B cell (primary cell): ENCODE measurements at regions not wholly inside any gene's neighbourhood (a gene's known extent, or its start where the extent isn't known, plus 50 kb on each side); places are given as distances from the start of the nearest gene placed in this dataset.

Experiments used
- ATAC-seq: fragments of 200-7000 bp; cut with Tn5 transposase; one replicate; pipeline ENCODE4 v1.10.0; 2021; ENCODE audit warnings: low read depth, mild to moderate bottlenecking, moderate number of reproducible peaks, moderate library complexity
- CTCF ChIA-PET: fragments of 350-600 bp; sonication (Branson Sonifier 250); formaldehyde crosslinking; loops from one replicate; lab custom pipeline; 2021; ENCODE audit warnings: antibody characterized with exemption, inconsistent platforms; lab: Charles Lee
- POLR2A ChIA-PET: fragments of 350-600 bp; sonication (Branson Sonifier 250); formaldehyde crosslinking; loops from one replicate; lab custom pipeline; 2021; ENCODE audit warnings: antibody characterized with exemption; lab: Charles Lee
- DNase-seq: peaks from one replicate; pipeline ENCODE4 v3.0.0; 2013
- H2AFZ ChIP-seq: 2 replicates; pipeline ENCODE4 v1.6.1; 2012; ENCODE audit warnings: mild to moderate bottlenecking, low read depth, low read length; ENCODE audit not compliant: insufficient read depth, poor library complexity, severe bottlenecking
- H3K27ac ChIP-seq, 2 donors: 1 replicate in 1 of 2; 2 replicates in 1 of 2; pipeline ENCODE4 v1.5.1; 2012 to 2013; ENCODE audit warnings: low read length in 2 of 2, mild to moderate bottlenecking in 2 of 2, moderate library complexity in 1 of 2
- H3K27me3 ChIP-seq, 4 experiments: fragments of 200-600 bp in 1 of 4; sonication (generic) in 1 of 4; replicated peaks in 1 of 4; 1 replicate in 2 of 4; 2 replicates in 2 of 4; pipeline versions ENCODE4 v1.6.1 to v1.7.0; 2013 to 2016; ENCODE audit warnings: low read length in 3 of 4, mild to moderate bottlenecking in 2 of 4, mixed read lengths in 1 of 4, moderate library complexity in 1 of 4; ENCODE audit not compliant: insufficient read depth in 4 of 4, control insufficient read depth in 3 of 4; ENCODE audit errors: control extremely low read depth in 1 of 4
- H3K36me3 ChIP-seq, 2 experiments: replicated peaks in 1 of 2; 1 replicate in 1 of 2; 2 replicates in 1 of 2; pipeline versions ENCODE4 v1.6.1 to v1.7.1; 2013; ENCODE audit warnings: low read length in 1 of 2; ENCODE audit not compliant: insufficient read depth in 2 of 2, control insufficient read depth in 1 of 2; ENCODE audit errors: control extremely low read depth in 1 of 2, extremely low read depth in 1 of 2
- H3K4me1 ChIP-seq, 2 donors: fragments of 200-600 bp in 1 of 2; sonication (generic) in 1 of 2; 1 replicate in 1 of 2; 2 replicates in 1 of 2; pipeline versions ENCODE4 v1.5.1 to v1.6.1; 2013 to 2017; ENCODE audit warnings: low read length in 2 of 2; ENCODE audit not compliant: control insufficient read depth in 2 of 2, insufficient read depth in 2 of 2
- H3K4me2 ChIP-seq: replicated peaks from 2 replicates; pipeline ENCODE3; 2012; ENCODE audit warnings: mild to moderate bottlenecking, low read depth, low read length; ENCODE audit not compliant: poor library complexity, severe bottlenecking
- H3K4me3 ChIP-seq, 5 experiments: fragments of 200-600 bp in 1 of 5; sonication (generic) in 1 of 5; 1 replicate in 3 of 5; 2 replicates in 2 of 5; pipeline versions ENCODE4 v1.5.1 to v1.7.0; 2011 to 2016; ENCODE audit warnings: low read length in 4 of 5, mild to moderate bottlenecking in 4 of 5, low read depth in 2 of 5, control low read depth in 1 of 5, moderate library complexity in 1 of 5; ENCODE audit not compliant: insufficient read depth in 1 of 5; ENCODE audit errors: control extremely low read depth in 1 of 5, extremely low read depth in 1 of 5
- H3K79me2 ChIP-seq: fragments of 200-600 bp; sonication (generic); one replicate; pipeline ENCODE4 v1.6.0; 2016; ENCODE audit warnings: low read length; ENCODE audit not compliant: control insufficient read depth, insufficient read depth
- H3K9ac ChIP-seq: fragments of 200-600 bp; sonication (generic); 2 replicates; pipeline ENCODE4 v1.6.1; 2017; ENCODE audit warnings: mild to moderate bottlenecking, low read length, moderate library complexity
- H3K9me3 ChIP-seq, 3 donors: one replicate each; pipeline versions ENCODE4 v1.6.1 to v1.7.1; 2013; ENCODE audit warnings: low read length in 2 of 3; ENCODE audit not compliant: control insufficient read depth in 2 of 3, insufficient read depth in 1 of 3; ENCODE audit errors: control extremely low read depth in 1 of 3
- H4K20me1 ChIP-seq: 2 replicates; pipeline ENCODE4 v1.6.0; 2012; ENCODE audit warnings: mild to moderate bottlenecking, low read length; ENCODE audit not compliant: insufficient read depth, control insufficient read depth, poor library complexity, severe bottlenecking
- H3K27ac Mint-ChIP-seq: one replicate; pipeline ENCODE4 v1.8.0; 2021; ENCODE audit warnings: mixed read lengths
- H3K27me3 Mint-ChIP-seq: one replicate; pipeline ENCODE4 v1.8.0; 2021; ENCODE audit warnings: mixed read lengths
- H3K4me1 Mint-ChIP-seq: one replicate; pipeline ENCODE4 v1.8.0; 2021; ENCODE audit warnings: mixed read lengths
- H3K4me3 Mint-ChIP-seq: one replicate; pipeline ENCODE4 v1.8.0; 2021; ENCODE audit warnings: mixed read lengths
- H3K9me3 Mint-ChIP-seq: one replicate; pipeline ENCODE4 v1.8.0; 2022; ENCODE audit warnings: mixed read lengths; ENCODE audit not compliant: insufficient read depth
- EZH2 ChIP-seq: IDR thresholded peaks from 2 replicates; pipeline ENCODE4 v1.6.1; 2012; ENCODE audit warnings: borderline replicate concordance, low read depth, mild to moderate bottlenecking, moderate library complexity, low read length; ENCODE audit not compliant: insufficient read depth, poor library complexity, severe bottlenecking
- WGBS: methylation state at CpG from one replicate; pipeline ENCODE4 v1.1.5; 2013; ENCODE audit warnings: missing lambda C conversion rate; ENCODE audit not compliant: insufficient coverage; 5-methylcytosine and 5-hydroxymethylcytosine counted together
- intact Hi-C: fragments of 100-400 bp; cut with micrococcal nuclease; formaldehyde crosslinking; loops from one replicate; pipeline ENCODE4 v1.10.0; 2022
- TF ChIP-seq, protein P1 (sequence below): fragments of 200-600 bp; IDR thresholded peaks from one replicate; pipeline ENCODE4 v1.8.0; 2022; ENCODE audit warnings: antibody characterized with exemption, mild to moderate bottlenecking

- H2AFZ ChIP-seq = no peak overlapping the region
- CTCF ChIA-PET = no interaction called here
- H3K4me1 ChIP-seq = no peaks in the 10 kb centered on the region
- Mint-ChIP-seq H3K27me3 (no peaks in the 10 kb centered on the region), H3K9me3 (no peaks in the 10 kb centered on the region), H3K27ac (no peak overlapping the region), H3K4me3 (no peak overlapping the region), H3K4me1 (no peaks in the 10 kb centered on the region)
- H3K79me2 ChIP-seq = no peaks in the 10 kb centered on the region
- H3K27me3 ChIP-seq = no peaks in the 10 kb centered on the region
- no peak overlapping the region for H3K4me2 ChIP-seq
- H3K9ac ChIP-seq = no peak overlapping the region
- no peaks in the 10 kb centered on the region for H3K9me3 ChIP-seq
- no CpG with 5 or more reads among the region's 3 CpGs for WGBS
- TF ChIP-seq EZH2 = no peak
- TF ChIP-seq, protein P1, sequence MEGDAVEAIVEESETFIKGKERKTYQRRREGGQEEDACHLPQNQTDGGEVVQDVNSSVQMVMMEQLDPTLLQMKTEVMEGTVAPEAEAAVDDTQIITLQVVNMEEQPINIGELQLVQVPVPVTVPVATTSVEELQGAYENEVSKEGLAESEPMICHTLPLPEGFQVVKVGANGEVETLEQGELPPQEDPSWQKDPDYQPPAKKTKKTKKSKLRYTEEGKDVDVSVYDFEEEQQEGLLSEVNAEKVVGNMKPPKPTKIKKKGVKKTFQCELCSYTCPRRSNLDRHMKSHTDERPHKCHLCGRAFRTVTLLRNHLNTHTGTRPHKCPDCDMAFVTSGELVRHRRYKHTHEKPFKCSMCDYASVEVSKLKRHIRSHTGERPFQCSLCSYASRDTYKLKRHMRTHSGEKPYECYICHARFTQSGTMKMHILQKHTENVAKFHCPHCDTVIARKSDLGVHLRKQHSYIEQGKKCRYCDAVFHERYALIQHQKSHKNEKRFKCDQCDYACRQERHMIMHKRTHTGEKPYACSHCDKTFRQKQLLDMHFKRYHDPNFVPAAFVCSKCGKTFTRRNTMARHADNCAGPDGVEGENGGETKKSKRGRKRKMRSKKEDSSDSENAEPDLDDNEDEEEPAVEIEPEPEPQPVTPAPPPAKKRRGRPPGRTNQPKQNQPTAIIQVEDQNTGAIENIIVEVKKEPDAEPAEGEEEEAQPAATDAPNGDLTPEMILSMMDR = no peak
- DNase-seq (no peak), ATAC-seq (no peak)
- no peak overlapping the region for H3K27ac ChIP-seq
- H3K4me3 ChIP-seq = no peak overlapping the region
- POLR2A ChIA-PET = no interaction called here
- no peaks in the 10 kb centered on the region for H4K20me1 ChIP-seq
- intact Hi-C loops = no loop called here
- no peaks in the 10 kb centered on the region for H3K36me3 ChIP-seq
Measured at GRCh38 chr3:137610723-137611122, 153.4 kb upstream of the SOX14 start.

GRCh38 chr3:137612291-137612690 lies 151.8 kb upstream of the SOX14 start:
- Histone ChIP-seq H3K4me3 (no peak overlapping the region), H3K9me3 (no peaks in the 10 kb centered on the region), H3K4me2 (no peak overlapping the region), H2AFZ (no peak overlapping the region), H3K27ac (no peak overlapping the region), H3K4me1 (no peaks in the 10 kb centered on the region), H3K27me3 (no peaks in the 10 kb centered on the region), H3K36me3 (no peaks in the 10 kb centered on the region), H3K79me2 (no peaks in the 10 kb centered on the region), H4K20me1 (no peaks in the 10 kb centered on the region), H3K9ac (no peak overlapping the region)
- 6% methylated on average over 2 of the region's 3 CpGs for WGBS
- H3K4me3 Mint-ChIP-seq = no peak overlapping the region
- no peak for DNase-seq
- H3K27me3 Mint-ChIP-seq = no peaks in the 10 kb centered on the region
- no peak overlapping the region for H3K27ac Mint-ChIP-seq
- ATAC-seq = no peak
- POLR2A ChIA-PET = no interaction called here
- no peaks in the 10 kb centered on the region for H3K9me3 Mint-ChIP-seq
- CTCF ChIA-PET = no interaction called here
- no peaks in the 10 kb centered on the region for H3K4me1 Mint-ChIP-seq
- TF ChIP-seq EZH2 = no peak
- TF ChIP-seq, protein P1 = no peak
- intact Hi-C loops = no loop called here
